Naive thymus-derived CD4-positive, alpha-beta T cell (primary cell): ENCODE measurements at regions not wholly inside any gene's neighbourhood (a gene's known extent, or its start where the extent isn't known, plus 50 kb on each side); places are given as distances from the start of the nearest gene placed in this dataset.

ENCODE experiments used
- ATAC-seq: fragments of 150-1000 bp; cut with Tn5 transposase; 2 replicates; pipeline ENCODE4 v1.10.0; 2021; ENCODE audit warnings: mild to moderate bottlenecking, moderate library complexity
- CTCF ChIA-PET: fragments of 350-600 bp; sonication (Branson Sonifier 250); formaldehyde crosslinking; loops from one replicate; lab custom pipeline; 2021; ENCODE audit warnings: antibody characterized with exemption; lab: Charles Lee
- POLR2A ChIA-PET: fragments of 350-600 bp; sonication (Branson Sonifier 250); formaldehyde crosslinking; loops from one replicate; lab custom pipeline; 2021; ENCODE audit warnings: antibody characterized with exemption, inconsistent platforms; lab: Charles Lee
- DNase-seq, 9 donors: peaks; one replicate each; pipeline versions ENCODE4 v3.0.0 to v3.0.0-alpha.2; 2020 to 2022; ENCODE audit warnings: mixed read lengths in 1 of 9
- H3K27ac ChIP-seq: one replicate; pipeline ENCODE4 v1.7.0; 2013; ENCODE audit warnings: mild to moderate bottlenecking, low read depth, low read length, moderate library complexity
- H3K27me3 ChIP-seq, 2 donors: one replicate each; pipeline ENCODE4 v1.7.0; 2013; ENCODE audit warnings: low read length in 2 of 2, mild to moderate bottlenecking in 2 of 2, moderate library complexity in 2 of 2; ENCODE audit not compliant: control insufficient read depth in 2 of 2, insufficient read depth in 2 of 2
- H3K36me3 ChIP-seq, 3 experiments: 1 replicate in 2 of 3; 2 replicates in 1 of 3; pipeline ENCODE4 v1.7.0; 2013; ENCODE audit warnings: low read length in 3 of 3, mild to moderate bottlenecking in 3 of 3, moderate library complexity in 1 of 3; ENCODE audit not compliant: insufficient read depth in 3 of 3, control insufficient read depth in 2 of 3
- H3K4me1 ChIP-seq, 2 donors: one replicate each; pipeline ENCODE4 v1.7.0; 2013; ENCODE audit warnings: low read length in 2 of 2, mild to moderate bottlenecking in 2 of 2, moderate library complexity in 1 of 2; ENCODE audit not compliant: control insufficient read depth in 2 of 2, insufficient read depth in 2 of 2
- H3K4me3 ChIP-seq: 2 replicates; pipeline ENCODE4 v1.7.0; 2013; ENCODE audit warnings: mild to moderate bottlenecking, low read length
- H3K9me3 ChIP-seq, 3 experiments: 1 replicate in 2 of 3; 2 replicates in 1 of 3; pipeline ENCODE4 v1.7.0; 2013; ENCODE audit warnings: low read length in 3 of 3; ENCODE audit not compliant: control insufficient read depth in 2 of 3
- H3K27ac Mint-ChIP-seq, 9 donors: one replicate each; pipeline ENCODE4 v1.8.0; 2020 to 2022; ENCODE audit warnings: mixed read lengths in 9 of 9, mild to moderate bottlenecking in 8 of 9, moderate library complexity in 5 of 9, inconsistent platforms in 2 of 9
- H3K27me3 Mint-ChIP-seq, 5 donors: one replicate each; pipeline ENCODE4 v1.8.0; 2021 to 2022; ENCODE audit warnings: mixed read lengths in 5 of 5, mild to moderate bottlenecking in 1 of 5
- H3K36me3 Mint-ChIP-seq, 5 donors: one replicate each; pipeline ENCODE4 v1.8.0; 2020 to 2022; ENCODE audit warnings: mixed read lengths in 5 of 5, mild to moderate bottlenecking in 3 of 5, inconsistent platforms in 1 of 5
- H3K4me1 Mint-ChIP-seq, 7 donors: one replicate each; pipeline ENCODE4 v1.8.0; 2020 to 2022; ENCODE audit warnings: mixed read lengths in 7 of 7, mild to moderate bottlenecking in 3 of 7, inconsistent platforms in 1 of 7
- H3K4me3 Mint-ChIP-seq, 10 donors: one replicate each; pipeline ENCODE4 v1.8.0; 2020 to 2022; ENCODE audit warnings: mild to moderate bottlenecking in 10 of 10, mixed read lengths in 10 of 10, moderate library complexity in 6 of 10, inconsistent platforms in 2 of 10
- H3K9me3 Mint-ChIP-seq, 11 donors: one replicate each; pipeline ENCODE4 v1.8.0; 2020 to 2022; ENCODE audit warnings: mixed read lengths in 11 of 11, mild to moderate bottlenecking in 4 of 11, inconsistent platforms in 1 of 11, moderate library complexity in 1 of 11
- intact Hi-C, 2 donors: fragments of 100-400 bp; cut with micrococcal nuclease; formaldehyde crosslinking; loops; one replicate each; pipeline ENCODE4 v1.15.1; 2023

DNA sequence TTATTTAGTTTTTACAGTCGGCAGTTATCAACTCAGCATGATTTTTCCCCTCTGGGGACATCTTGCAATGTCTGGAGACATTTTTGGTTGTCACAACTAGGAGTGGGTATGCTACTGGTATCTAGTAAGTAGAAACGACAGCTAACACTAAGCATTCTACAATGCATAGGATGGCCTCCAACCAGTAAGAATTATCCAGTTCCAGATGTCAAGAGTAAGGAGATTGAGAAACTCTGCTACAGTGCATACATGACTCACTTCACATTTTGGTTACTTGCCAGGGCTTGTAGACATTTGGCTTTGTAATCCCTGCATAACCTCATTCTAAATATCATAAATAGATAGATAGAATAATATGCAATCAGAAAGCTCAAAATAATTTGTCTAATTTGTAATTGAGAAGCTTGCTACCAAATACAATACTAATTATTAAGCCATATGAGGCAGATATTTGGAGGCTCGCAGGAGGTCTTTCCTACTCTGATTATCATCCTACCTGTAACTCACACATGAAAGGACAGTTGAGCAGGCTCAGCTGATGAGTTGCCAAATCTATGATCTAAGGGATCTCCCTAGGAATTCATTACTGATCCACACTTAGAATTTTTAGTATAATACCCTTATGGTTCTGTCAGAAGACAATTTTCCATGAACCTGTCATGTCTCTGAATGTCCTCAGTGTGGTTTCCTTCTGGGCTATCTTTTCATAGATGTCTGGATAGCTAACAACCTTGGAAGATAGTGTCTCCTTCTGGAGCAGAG is 346.9 kb upstream of the TLE4 start:
- H3K4me1 ChIP-seq = no peaks in the 10 kb centered on the region
- no peak overlapping the region for H3K27ac Mint-ChIP-seq
- H3K4me3 Mint-ChIP-seq = no peak overlapping the region
- ChIA-PET CTCF (no interaction called here), POLR2A (no interaction called here)
- H3K27me3 ChIP-seq = no peaks in the 10 kb centered on the region
- H3K9me3 ChIP-seq = no peaks in the 10 kb centered on the region
- no peak overlapping the region for H3K27ac ChIP-seq
- no peaks in the 10 kb centered on the region for H3K4me1 Mint-ChIP-seq
- no peak for DNase-seq
- H3K9me3 Mint-ChIP-seq = peaks cover 2 to 12% (median 4%) of the 10 kb centered on the region in 11 donors
- no peaks in the 10 kb centered on the region for H3K36me3 ChIP-seq
- peaks cover 0 to 15% (median 6%) of the 10 kb centered on the region in 5 donors for H3K27me3 Mint-ChIP-seq
- no peak overlapping the region for H3K4me3 ChIP-seq
- no peaks in the 10 kb centered on the region for H3K36me3 Mint-ChIP-seq
- intact Hi-C loops = no loop called here
- no peak for ATAC-seq

DNA sequence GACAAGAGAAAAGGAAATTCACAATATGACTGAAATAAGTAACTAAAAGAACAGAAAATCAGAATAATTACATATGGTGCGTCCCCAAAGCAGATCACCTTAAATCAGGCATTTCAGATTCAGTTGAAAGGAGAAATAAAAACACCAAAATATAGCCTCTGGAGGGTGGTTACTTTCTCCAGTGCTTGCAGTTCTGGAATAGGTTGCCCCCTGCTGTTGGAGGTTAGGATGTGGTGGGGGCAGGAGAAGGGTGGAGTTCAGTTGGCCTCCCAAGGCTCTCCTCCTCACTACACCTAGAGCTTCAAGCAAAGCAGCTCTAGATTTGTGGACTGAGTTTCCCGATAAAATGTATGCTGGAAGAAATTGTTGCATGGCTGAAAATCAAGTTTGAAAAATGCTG is 338.2 kb upstream of the TLE4 start:
- ChIA-PET POLR2A (no interaction called here), CTCF (no interaction called here)
- Mint-ChIP-seq H3K4me1 (no peaks in the 10 kb centered on the region), H3K27me3 (peaks cover 0 to 14% (median 7%) of the 10 kb centered on the region in 5 donors), H3K27ac (no peak overlapping the region), H3K9me3 (peaks cover 0 to 20% (median 4%) of the 10 kb centered on the region in 11 donors), H3K4me3 (no peak overlapping the region), H3K36me3 (peaks cover 0 to 4% (median 0%) of the 10 kb centered on the region in 5 donors)
- intact Hi-C loops = no loop called here
- no peak overlapping the region for H3K4me3 ChIP-seq
- H3K4me1 ChIP-seq = no peaks in the 10 kb centered on the region
- ATAC-seq = no peak
- H3K9me3 ChIP-seq = no peaks in the 10 kb centered on the region
- no peak for DNase-seq
- no peaks in the 10 kb centered on the region for H3K36me3 ChIP-seq
- no peaks in the 10 kb centered on the region for H3K27me3 ChIP-seq
- no peak overlapping the region for H3K27ac ChIP-seq

DNA sequence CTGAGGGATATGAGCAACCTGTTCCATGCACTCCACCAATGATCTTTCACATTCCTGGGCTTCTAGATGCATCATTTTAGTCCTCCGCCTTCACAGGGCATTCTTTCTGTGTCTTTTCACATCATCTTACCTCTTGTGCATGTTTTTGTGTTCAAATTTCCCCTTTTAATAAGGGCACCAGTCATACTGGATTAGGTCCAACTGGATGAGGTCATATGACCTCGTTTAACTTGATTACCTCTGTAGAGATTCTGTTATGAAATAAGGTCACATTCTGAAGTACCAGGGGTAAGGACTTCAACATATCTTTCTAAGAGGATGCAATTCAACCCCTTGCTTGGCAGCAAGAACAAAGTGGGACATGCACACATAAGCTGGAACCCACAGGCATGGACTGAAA is 335.3 kb upstream of the TLE4 start:
- H3K4me3 Mint-ChIP-seq = no peak overlapping the region
- no peak overlapping the region for H3K27ac Mint-ChIP-seq
- peaks cover 0 to 17% (median 9%) of the 10 kb centered on the region in 5 donors for H3K27me3 Mint-ChIP-seq
- intact Hi-C loops = no loop called here
- H3K36me3 Mint-ChIP-seq = peaks cover 0 to 4% (median 0%) of the 10 kb centered on the region in 5 donors
- Histone ChIP-seq H3K27ac (no peak overlapping the region), H3K27me3 (no peaks in the 10 kb centered on the region), H3K4me1 (no peaks in the 10 kb centered on the region), H3K36me3 (no peaks in the 10 kb centered on the region), H3K9me3 (no peaks in the 10 kb centered on the region), H3K4me3 (no peak overlapping the region)
- H3K4me1 Mint-ChIP-seq = no peaks in the 10 kb centered on the region
- POLR2A ChIA-PET = no interaction called here
- CTCF ChIA-PET = no interaction called here
- DNase-seq (no peak), ATAC-seq (no peak)
- peaks cover 0 to 14% (median 3%) of the 10 kb centered on the region in 11 donors for H3K9me3 Mint-ChIP-seq

DNA sequence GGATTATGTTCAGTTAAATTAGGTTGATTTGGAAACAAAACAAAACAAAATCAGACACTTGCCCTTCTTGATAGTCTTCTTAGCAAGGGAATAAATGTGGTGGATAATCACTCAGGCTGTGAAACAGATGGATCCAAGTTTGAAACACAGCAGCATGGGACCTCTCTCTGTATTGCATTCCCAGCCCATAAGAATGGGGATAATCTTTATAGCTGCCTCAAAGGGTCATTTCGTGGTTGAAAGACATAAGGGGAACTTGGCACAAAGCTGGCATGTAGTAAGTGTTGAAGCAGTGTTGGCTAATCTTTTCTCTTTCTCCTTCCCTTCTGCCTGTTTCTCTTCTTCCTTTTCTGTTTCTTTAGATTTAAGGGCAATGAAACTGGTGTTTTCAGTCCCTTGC is 333.9 kb upstream of the TLE4 start:
- Histone ChIP-seq H3K27me3 (no peaks in the 10 kb centered on the region), H3K36me3 (no peaks in the 10 kb centered on the region), H3K27ac (no peak overlapping the region), H3K9me3 (no peaks in the 10 kb centered on the region), H3K4me1 (no peaks in the 10 kb centered on the region), H3K4me3 (no peak overlapping the region)
- intact Hi-C loops = no loop called here
- no peak for DNase-seq
- no peak for ATAC-seq
- H3K9me3 Mint-ChIP-seq = peaks cover 0 to 5% (median 2%) of the 10 kb centered on the region in 11 donors
- no peak overlapping the region for H3K27ac Mint-ChIP-seq
- POLR2A ChIA-PET = no interaction called here
- peaks cover 0 to 21% (median 14%) of the 10 kb centered on the region in 5 donors for H3K27me3 Mint-ChIP-seq
- no peaks in the 10 kb centered on the region for H3K36me3 Mint-ChIP-seq
- CTCF ChIA-PET = no interaction called here
- no peak overlapping the region for H3K4me3 Mint-ChIP-seq
- H3K4me1 Mint-ChIP-seq = no peaks in the 10 kb centered on the region

DNA sequence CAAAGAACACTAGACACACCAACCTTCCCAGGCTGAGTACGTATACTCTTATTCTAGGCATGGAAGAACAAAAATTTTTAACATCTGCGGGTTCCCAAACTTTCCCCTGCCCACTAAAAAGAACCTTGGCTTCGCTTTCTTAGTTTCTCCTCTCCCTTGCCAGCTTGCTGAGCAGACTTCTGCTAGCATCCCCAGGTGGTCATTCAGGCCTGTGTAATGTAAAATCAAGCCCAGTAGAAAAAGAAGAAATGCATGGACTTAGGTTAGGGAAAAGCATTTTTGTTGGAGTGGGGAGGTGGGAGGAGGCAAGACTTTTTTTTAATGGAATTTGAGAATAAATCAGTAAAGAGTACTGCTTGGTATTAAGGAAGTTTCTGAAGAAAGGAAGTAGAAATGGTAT is 331.0 kb upstream of the TLE4 start:
- Histone ChIP-seq H3K9me3 (no peaks in the 10 kb centered on the region), H3K4me3 (no peak overlapping the region), H3K27me3 (no peaks in the 10 kb centered on the region), H3K36me3 (no peaks in the 10 kb centered on the region), H3K27ac (no peak overlapping the region), H3K4me1 (no peaks in the 10 kb centered on the region)
- intact Hi-C loops = no loop called here
- no peak for DNase-seq
- Mint-ChIP-seq H3K27ac (no peak overlapping the region), H3K36me3 (no peaks in the 10 kb centered on the region), H3K27me3 (peaks cover 0 to 37% (median 10%) of the 10 kb centered on the region in 5 donors), H3K9me3 (peaks cover 0 to 1% (median 0%) of the 10 kb centered on the region in 11 donors), H3K4me3 (no peak overlapping the region), H3K4me1 (no peaks in the 10 kb centered on the region)
- POLR2A ChIA-PET = no interaction called here
- CTCF ChIA-PET = no interaction called here
- ATAC-seq = no peak

DNA sequence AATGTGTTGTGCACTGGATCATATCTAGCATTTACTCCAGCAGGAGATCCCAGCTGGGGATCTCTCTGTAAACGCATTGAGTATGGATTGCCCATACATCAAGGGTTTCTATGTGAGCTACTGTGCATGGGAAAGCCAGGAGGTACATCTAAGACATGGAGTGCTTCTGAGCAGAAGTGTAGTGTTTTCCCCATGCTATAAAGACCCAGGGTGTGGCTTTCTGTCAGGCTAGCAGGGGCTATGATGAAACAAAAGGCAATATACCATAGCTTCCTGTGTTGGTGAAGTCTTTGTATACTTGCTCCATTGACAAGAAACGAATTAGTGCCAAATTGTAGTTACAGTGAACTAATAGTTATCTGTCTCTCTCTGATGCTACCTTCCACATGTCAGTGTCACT is 329.3 kb upstream of the TLE4 start:
- Mint-ChIP-seq H3K27ac (no peak overlapping the region), H3K36me3 (no peaks in the 10 kb centered on the region), H3K27me3 (peaks cover 0 to 45% (median 11%) of the 10 kb centered on the region in 5 donors), H3K4me3 (no peak overlapping the region), H3K9me3 (peaks cover 0 to 3% (median 0%) of the 10 kb centered on the region in 11 donors), H3K4me1 (no peaks in the 10 kb centered on the region)
- ChIA-PET CTCF (no interaction called here), POLR2A (no interaction called here)
- H3K4me1 ChIP-seq = no peaks in the 10 kb centered on the region
- DNase-seq = no peak
- ATAC-seq = no peak
- H3K9me3 ChIP-seq = no peaks in the 10 kb centered on the region
- H3K4me3 ChIP-seq = no peak overlapping the region
- intact Hi-C loops = no loop called here
- H3K36me3 ChIP-seq = no peaks in the 10 kb centered on the region
- no peak overlapping the region for H3K27ac ChIP-seq
- H3K27me3 ChIP-seq = no peaks in the 10 kb centered on the region

DNA sequence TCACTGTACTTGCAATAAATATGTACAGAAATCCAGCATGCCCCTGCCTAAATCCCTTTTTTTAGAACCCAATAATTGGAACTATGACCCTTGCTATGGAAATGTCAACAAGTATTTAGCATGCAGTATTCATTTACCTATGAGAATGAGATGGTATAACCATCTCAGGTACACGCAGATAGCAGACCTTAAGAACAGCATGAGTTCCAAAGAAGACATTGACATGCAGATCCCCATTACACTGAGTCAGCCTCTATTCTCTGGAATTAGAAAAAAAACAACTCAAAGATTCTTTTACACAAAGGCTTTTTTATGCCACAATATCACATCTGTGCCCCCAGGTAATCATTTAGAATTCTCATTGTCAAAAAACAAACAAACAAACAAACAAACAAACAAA is 325.6 kb upstream of the TLE4 start:
- Histone ChIP-seq H3K4me3 (no peak overlapping the region), H3K9me3 (no peaks in the 10 kb centered on the region), H3K36me3 (no peaks in the 10 kb centered on the region), H3K27ac (no peak overlapping the region), H3K27me3 (no peaks in the 10 kb centered on the region), H3K4me1 (no peaks in the 10 kb centered on the region)
- peaks cover 0 to 43% (median 7%) of the 10 kb centered on the region in 5 donors for H3K27me3 Mint-ChIP-seq
- POLR2A ChIA-PET = no interaction called here
- H3K4me3 Mint-ChIP-seq = no peak overlapping the region
- CTCF ChIA-PET = no interaction called here
- intact Hi-C loops = no loop called here
- ATAC-seq = no peak
- no peak for DNase-seq
- H3K27ac Mint-ChIP-seq = no peak overlapping the region
- H3K4me1 Mint-ChIP-seq = no peaks in the 10 kb centered on the region
- no peaks in the 10 kb centered on the region for H3K36me3 Mint-ChIP-seq
- H3K9me3 Mint-ChIP-seq = peaks cover 0 to 3% (median 0%) of the 10 kb centered on the region in 11 donors
